Activated CD8-positive, alpha-beta T cell treated with anti-CD3 and anti-CD28 coated beads for 36 hours (primary cell): ENCODE measurements at regions not wholly inside any gene's neighbourhood (a gene's known extent, or its start where the extent isn't known, plus 50 kb on each side); places are given as distances from the start of the nearest gene placed in this dataset.

Experiments
- ATAC-seq: fragments of 200-7000 bp; cut with Tn5 transposase; one replicate; pipeline ENCODE4 v1.10.0; 2021; ENCODE audit warnings: mild to moderate bottlenecking, moderate library complexity
- CTCF ChIA-PET: fragments of 350-600 bp; sonication (Branson Sonifier 250); formaldehyde crosslinking; loops from one replicate; lab custom pipeline; 2021; ENCODE audit warnings: antibody characterized with exemption; lab: Charles Lee
- POLR2A ChIA-PET: fragments of 350-600 bp; sonication (Branson Sonifier 250); formaldehyde crosslinking; loops from one replicate; lab custom pipeline; 2021; ENCODE audit warnings: antibody characterized with exemption; lab: Charles Lee
- DNase-seq: peaks from one replicate; pipeline ENCODE4 v3.0.0-alpha.2; 2020
- H3K27ac Mint-ChIP-seq: one replicate; pipeline ENCODE4 v1.8.0; 2021; ENCODE audit warnings: mild to moderate bottlenecking, mixed read lengths
- H3K27me3 Mint-ChIP-seq: one replicate; pipeline ENCODE4 v1.8.0; 2021; ENCODE audit warnings: mixed read lengths
- H3K36me3 Mint-ChIP-seq: one replicate; pipeline ENCODE4 v1.8.0; 2021; ENCODE audit warnings: low read depth, mixed read lengths
- H3K4me1 Mint-ChIP-seq: one replicate; pipeline ENCODE4 v1.8.0; 2021; ENCODE audit warnings: low read depth, mixed read lengths
- H3K4me3 Mint-ChIP-seq: one replicate; pipeline ENCODE4 v1.8.0; 2021; ENCODE audit warnings: mild to moderate bottlenecking, moderate library complexity, mixed read lengths
- H3K9me3 Mint-ChIP-seq: one replicate; pipeline ENCODE4 v1.8.0; 2021; ENCODE audit warnings: mixed read lengths
- intact Hi-C: fragments of 100-400 bp; cut with micrococcal nuclease; formaldehyde crosslinking; loops from one replicate; pipeline ENCODE4 v1.10.0; 2022
- TF ChIP-seq, protein P1 (sequence below): fragments of 200-600 bp; IDR thresholded peaks from one replicate; pipeline ENCODE4 v1.8.0; 2022; ENCODE audit warnings: antibody characterized with exemption, mild to moderate bottlenecking

DNA sequence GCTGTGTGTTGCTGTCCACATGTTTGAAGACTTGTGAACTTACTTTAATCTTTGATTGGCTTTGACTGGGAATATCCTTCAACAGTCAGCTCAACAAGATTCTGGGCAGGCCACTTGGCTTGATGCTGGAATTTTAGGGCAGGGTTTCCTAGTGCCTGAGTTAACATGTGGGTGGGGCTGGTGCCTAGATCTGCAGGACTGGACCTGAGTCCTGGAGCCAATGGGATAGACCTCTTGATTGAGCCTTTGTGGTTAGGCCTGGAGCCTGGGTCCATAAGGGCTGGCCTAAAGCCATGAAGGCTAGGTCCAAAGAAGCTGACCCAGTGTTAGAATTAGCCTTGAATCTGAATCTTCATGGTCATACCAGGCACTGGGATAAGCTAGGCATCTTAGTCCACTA, 757.1 kb upstream of the ADGRL3 start:
- no peak for ATAC-seq
- no peak for DNase-seq
- Mint-ChIP-seq H3K27me3 (no peaks in the 10 kb centered on the region), H3K36me3 (no peaks in the 10 kb centered on the region), H3K27ac (no peak overlapping the region), H3K4me3 (no peak overlapping the region), H3K9me3 (peaks cover 17% of the 10 kb centered on the region), H3K4me1 (no peaks in the 10 kb centered on the region)
- ChIA-PET CTCF (no interaction called here), POLR2A (no interaction called here)
- intact Hi-C loops: no loop called here
- TF ChIP-seq, protein P1, sequence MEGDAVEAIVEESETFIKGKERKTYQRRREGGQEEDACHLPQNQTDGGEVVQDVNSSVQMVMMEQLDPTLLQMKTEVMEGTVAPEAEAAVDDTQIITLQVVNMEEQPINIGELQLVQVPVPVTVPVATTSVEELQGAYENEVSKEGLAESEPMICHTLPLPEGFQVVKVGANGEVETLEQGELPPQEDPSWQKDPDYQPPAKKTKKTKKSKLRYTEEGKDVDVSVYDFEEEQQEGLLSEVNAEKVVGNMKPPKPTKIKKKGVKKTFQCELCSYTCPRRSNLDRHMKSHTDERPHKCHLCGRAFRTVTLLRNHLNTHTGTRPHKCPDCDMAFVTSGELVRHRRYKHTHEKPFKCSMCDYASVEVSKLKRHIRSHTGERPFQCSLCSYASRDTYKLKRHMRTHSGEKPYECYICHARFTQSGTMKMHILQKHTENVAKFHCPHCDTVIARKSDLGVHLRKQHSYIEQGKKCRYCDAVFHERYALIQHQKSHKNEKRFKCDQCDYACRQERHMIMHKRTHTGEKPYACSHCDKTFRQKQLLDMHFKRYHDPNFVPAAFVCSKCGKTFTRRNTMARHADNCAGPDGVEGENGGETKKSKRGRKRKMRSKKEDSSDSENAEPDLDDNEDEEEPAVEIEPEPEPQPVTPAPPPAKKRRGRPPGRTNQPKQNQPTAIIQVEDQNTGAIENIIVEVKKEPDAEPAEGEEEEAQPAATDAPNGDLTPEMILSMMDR: no peak

DNA sequence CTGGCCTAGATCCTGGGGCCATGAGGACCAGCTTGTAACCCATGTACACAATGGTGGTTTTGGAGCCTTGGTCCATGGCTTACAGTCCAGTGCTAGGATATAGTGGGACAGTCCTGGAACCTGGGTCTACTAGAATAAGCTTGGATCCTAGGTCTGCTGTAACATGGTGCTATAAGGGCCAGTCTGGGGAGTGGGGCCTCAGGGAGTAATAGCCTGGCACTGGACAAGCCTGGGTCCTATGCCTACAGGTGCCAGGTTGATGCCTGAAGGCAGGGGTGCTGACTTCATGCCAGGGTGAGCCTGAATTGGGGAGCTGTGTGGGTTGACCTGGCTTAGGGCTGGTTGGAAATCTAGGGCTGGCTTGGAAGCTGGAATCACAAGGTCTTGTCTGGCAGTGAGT, 756.3 kb upstream of the ADGRL3 start:
- Mint-ChIP-seq H3K4me1 (no peaks in the 10 kb centered on the region), H3K27ac (no peak overlapping the region), H3K4me3 (no peak overlapping the region), H3K27me3 (no peaks in the 10 kb centered on the region), H3K36me3 (no peaks in the 10 kb centered on the region), H3K9me3 (peaks cover 15% of the 10 kb centered on the region)
- TF ChIP-seq, protein P1: no peak
- intact Hi-C loops: no loop called here
- ATAC-seq (no peak), DNase-seq (no peak)
- CTCF ChIA-PET: no interaction called here
- POLR2A ChIA-PET: no interaction called here

DNA sequence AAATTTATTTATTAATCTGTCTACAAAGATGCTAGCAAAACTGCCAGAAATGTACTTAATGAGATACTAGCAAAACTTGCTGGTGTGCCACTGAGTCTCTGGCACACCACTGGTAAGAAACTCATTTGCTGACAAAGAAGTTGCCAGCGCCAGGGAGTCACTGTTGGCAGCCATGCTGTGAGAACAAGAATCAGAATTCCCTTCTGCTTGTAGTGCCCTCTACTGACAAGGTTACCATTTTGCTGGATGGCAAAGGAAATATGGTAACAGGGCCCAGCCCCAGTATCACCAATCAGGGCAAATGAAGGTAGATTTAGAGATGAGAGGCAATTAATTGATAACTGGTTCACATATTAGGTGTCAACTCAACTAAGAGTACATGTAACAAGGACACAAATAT, 750.1 kb upstream of the ADGRL3 start:
- ATAC-seq (no peak), DNase-seq (no peak)
- Mint-ChIP-seq H3K4me3 (no peak overlapping the region), H3K27ac (no peak overlapping the region), H3K9me3 (peaks cover 8% of the 10 kb centered on the region), H3K4me1 (no peaks in the 10 kb centered on the region), H3K27me3 (no peaks in the 10 kb centered on the region), H3K36me3 (no peaks in the 10 kb centered on the region)
- TF ChIP-seq, protein P1: no peak
- intact Hi-C loops: no loop called here
- ChIA-PET POLR2A (no interaction called here), CTCF (no interaction called here)

DNA sequence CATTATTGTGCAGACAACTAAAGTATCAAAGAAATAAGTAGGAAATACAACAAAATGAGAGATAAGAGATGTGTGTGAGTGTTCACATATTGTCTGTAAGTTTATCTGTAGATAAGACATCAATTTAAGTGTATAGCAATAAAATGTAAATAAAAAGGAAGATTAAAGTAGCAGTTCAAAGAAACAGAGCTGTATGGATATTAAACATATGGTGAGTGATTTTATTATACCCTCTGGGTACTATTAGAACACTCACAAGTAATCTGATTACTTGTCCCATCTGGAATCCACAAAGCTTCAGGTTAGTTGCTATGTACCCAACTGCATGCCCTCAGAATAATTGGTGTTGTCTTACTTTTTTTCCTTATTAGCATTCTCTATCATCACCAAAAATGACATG, 747.9 kb upstream of the ADGRL3 start:
- no peaks in the 10 kb centered on the region for H3K4me1 Mint-ChIP-seq
- POLR2A ChIA-PET: no interaction called here
- H3K9me3 Mint-ChIP-seq: peaks cover 8% of the 10 kb centered on the region
- H3K27me3 Mint-ChIP-seq: no peaks in the 10 kb centered on the region
- H3K36me3 Mint-ChIP-seq: no peaks in the 10 kb centered on the region
- ATAC-seq (no peak), DNase-seq (no peak)
- TF ChIP-seq, protein P1: no peak
- intact Hi-C loops: no loop called here
- H3K4me3 Mint-ChIP-seq: no peak overlapping the region
- CTCF ChIA-PET: no interaction called here
- H3K27ac Mint-ChIP-seq: no peak overlapping the region

DNA sequence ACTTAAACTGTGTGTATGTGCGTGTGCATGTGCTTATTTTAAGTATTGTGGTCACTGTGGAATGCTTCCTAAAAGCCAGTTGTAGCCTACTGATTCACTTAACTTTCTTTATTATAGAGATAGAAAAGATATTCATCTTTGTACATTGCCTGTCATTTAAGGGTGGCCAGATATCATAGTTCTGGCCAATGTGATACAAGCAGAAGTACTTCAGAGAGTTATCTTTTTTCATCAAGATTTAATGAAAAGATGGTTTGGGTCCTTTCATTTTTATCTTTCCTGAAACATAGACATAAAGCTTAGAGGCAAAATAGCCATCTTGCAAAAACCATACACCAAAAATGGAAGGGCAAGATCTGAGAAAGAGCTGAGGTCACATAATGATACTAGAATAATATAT, 744.7 kb upstream of the ADGRL3 start:
- Mint-ChIP-seq H3K9me3 (peaks cover 9% of the 10 kb centered on the region), H3K27ac (no peak overlapping the region), H3K4me3 (no peak overlapping the region), H3K27me3 (no peaks in the 10 kb centered on the region), H3K36me3 (no peaks in the 10 kb centered on the region), H3K4me1 (no peaks in the 10 kb centered on the region)
- DNase-seq: no peak
- intact Hi-C loops: no loop called here
- ChIA-PET CTCF (no interaction called here), POLR2A (no interaction called here)
- TF ChIP-seq, protein P1: no peak
- ATAC-seq: no peak
